ENCODE measurements at regions not wholly inside any gene's neighbourhood (a gene's known extent, or its start where the extent isn't known, plus 50 kb on each side); places are given as distances from the start of the nearest gene placed in this dataset.

DNA sequence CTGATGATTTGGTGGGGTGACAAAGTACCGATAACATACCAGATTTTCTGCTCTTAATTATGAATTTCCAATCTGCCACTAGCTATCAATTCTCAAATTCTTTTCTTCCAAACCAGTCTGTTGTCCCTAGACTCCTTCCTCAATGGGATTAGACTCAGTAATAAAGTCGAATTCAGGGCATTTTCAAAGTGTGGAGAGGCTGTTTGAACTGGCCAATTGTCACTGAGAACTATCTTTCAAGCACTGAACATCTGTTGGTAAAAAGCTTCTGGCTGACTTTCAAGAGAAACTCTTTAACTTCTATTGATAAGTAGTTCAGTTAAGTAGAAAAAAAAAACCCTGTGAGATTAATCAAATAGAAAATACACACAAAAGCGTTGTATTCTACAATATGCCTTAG lies 108.9 kb downstream of the SAMD9 start:
- Histone ChIP-seq H3K79me2 (replicated peaks; ENCODE audit: insufficient read depth, low read length) (no peaks in the 10 kb centered on the region), H3F3A (ENCODE audit: insufficient read depth, low read length, poor library complexity, severe bottlenecking) (no peaks in the 10 kb centered on the region), H3K27ac (ENCODE audit: low read length) (no peak overlapping the region), H3K36me3 (ENCODE audit: insufficient read depth, low read length) (no peaks in the 10 kb centered on the region), H3K9me3 (ENCODE audit: low read length) (no peaks in the 10 kb centered on the region), H3K4me2 (ENCODE audit: low read length) (no peak overlapping the region), H4K20me1 (ENCODE audit: insufficient read depth) (no peaks in the 10 kb centered on the region), H3K27me3 (ENCODE audit: insufficient read depth, low read depth, low read length) (no peaks in the 10 kb centered on the region), H3K9me2 (ENCODE audit: insufficient read depth, low read length) (no peaks in the 10 kb centered on the region), H3K9ac (ENCODE audit: low read length) (no peak overlapping the region), H2AFZ (ENCODE audit: low read depth, low read length) (no peak overlapping the region), H3K4me3 (ENCODE audit: low read length) (no peak overlapping the region)
- TF ChIP-seq, protein P1, sequence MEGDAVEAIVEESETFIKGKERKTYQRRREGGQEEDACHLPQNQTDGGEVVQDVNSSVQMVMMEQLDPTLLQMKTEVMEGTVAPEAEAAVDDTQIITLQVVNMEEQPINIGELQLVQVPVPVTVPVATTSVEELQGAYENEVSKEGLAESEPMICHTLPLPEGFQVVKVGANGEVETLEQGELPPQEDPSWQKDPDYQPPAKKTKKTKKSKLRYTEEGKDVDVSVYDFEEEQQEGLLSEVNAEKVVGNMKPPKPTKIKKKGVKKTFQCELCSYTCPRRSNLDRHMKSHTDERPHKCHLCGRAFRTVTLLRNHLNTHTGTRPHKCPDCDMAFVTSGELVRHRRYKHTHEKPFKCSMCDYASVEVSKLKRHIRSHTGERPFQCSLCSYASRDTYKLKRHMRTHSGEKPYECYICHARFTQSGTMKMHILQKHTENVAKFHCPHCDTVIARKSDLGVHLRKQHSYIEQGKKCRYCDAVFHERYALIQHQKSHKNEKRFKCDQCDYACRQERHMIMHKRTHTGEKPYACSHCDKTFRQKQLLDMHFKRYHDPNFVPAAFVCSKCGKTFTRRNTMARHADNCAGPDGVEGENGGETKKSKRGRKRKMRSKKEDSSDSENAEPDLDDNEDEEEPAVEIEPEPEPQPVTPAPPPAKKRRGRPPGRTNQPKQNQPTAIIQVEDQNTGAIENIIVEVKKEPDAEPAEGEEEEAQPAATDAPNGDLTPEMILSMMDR (IDR thresholded peaks at IDR 0.05; ENCODE audit: poor library complexity, severe bottlenecking) = no peak
- no peak for TF ChIP-seq POLR2AphosphoS5 (IDR thresholded peaks at IDR 0.05)
- no peak for TF ChIP-seq EZH2 (IDR thresholded peaks at IDR 0.05; ENCODE audit: borderline replicate concordance, insufficient read depth, low read length, poor library complexity, severe bottlenecking)
- no peak for TF ChIP-seq MXI1 (conservative IDR thresholded peaks at IDR 0.05; ENCODE audit: poor library complexity, severe bottlenecking)
- no peak for TF ChIP-seq SMC3 (conservative IDR thresholded peaks at IDR 0.05; ENCODE audit: poor library complexity)
- TF ChIP-seq, protein P2, sequence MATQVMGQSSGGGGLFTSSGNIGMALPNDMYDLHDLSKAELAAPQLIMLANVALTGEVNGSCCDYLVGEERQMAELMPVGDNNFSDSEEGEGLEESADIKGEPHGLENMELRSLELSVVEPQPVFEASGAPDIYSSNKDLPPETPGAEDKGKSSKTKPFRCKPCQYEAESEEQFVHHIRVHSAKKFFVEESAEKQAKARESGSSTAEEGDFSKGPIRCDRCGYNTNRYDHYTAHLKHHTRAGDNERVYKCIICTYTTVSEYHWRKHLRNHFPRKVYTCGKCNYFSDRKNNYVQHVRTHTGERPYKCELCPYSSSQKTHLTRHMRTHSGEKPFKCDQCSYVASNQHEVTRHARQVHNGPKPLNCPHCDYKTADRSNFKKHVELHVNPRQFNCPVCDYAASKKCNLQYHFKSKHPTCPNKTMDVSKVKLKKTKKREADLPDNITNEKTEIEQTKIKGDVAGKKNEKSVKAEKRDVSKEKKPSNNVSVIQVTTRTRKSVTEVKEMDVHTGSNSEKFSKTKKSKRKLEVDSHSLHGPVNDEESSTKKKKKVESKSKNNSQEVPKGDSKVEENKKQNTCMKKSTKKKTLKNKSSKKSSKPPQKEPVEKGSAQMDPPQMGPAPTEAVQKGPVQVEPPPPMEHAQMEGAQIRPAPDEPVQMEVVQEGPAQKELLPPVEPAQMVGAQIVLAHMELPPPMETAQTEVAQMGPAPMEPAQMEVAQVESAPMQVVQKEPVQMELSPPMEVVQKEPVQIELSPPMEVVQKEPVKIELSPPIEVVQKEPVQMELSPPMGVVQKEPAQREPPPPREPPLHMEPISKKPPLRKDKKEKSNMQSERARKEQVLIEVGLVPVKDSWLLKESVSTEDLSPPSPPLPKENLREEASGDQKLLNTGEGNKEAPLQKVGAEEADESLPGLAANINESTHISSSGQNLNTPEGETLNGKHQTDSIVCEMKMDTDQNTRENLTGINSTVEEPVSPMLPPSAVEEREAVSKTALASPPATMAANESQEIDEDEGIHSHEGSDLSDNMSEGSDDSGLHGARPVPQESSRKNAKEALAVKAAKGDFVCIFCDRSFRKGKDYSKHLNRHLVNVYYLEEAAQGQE (IDR thresholded peaks at IDR 0.05; ENCODE audit: borderline replicate concordance) = no peak
- no peak for TF ChIP-seq RAD21 (conservative IDR thresholded peaks at IDR 0.05)
- no peak for TF ChIP-seq EP300 (conservative IDR thresholded peaks at IDR 0.05; ENCODE audit: poor library complexity, severe bottlenecking)
- TF ChIP-seq TAF1 (IDR thresholded peaks at IDR 0.05; ENCODE audit: low read depth) = no peak

DNA sequence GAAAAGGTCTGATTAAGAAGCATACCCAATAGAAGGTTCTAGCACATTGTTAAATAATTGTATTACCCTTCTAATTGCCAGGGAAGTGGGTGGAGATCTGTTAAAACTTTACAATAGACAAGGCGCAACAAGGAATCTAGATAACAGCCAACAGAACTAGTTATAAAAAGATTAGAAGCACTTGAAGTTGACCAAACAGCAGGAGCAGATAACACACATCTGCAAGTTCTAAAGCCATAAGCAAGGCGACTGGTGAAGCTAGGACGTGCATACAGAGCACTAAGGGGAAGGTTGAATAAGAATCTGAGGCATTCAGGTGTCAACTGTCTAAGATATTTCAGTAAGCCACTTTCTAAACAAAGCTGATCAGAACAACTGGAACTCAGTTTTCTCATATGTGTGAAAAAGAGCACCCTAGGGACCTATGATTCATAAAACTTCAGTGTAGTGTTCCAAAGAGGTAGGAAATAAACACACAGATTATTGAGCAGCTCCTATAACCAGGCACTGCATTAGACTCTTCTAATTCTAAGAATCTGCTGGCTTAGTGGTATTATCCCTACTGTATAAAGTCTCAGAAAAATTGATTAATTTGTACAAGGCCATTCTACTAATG lies 111.2 kb downstream of the SAMD9 start:
- Histone ChIP-seq H3K36me3 (ENCODE audit: insufficient read depth, low read length) (no peaks in the 10 kb centered on the region), H2AFZ (ENCODE audit: low read depth, low read length) (no peak overlapping the region), H3K9me2 (ENCODE audit: insufficient read depth, low read length) (no peaks in the 10 kb centered on the region), H3K27ac (ENCODE audit: low read length) (no peak overlapping the region), H3K79me2 (replicated peaks; ENCODE audit: insufficient read depth, low read length) (no peaks in the 10 kb centered on the region), H4K20me1 (ENCODE audit: insufficient read depth) (no peaks in the 10 kb centered on the region), H3K4me3 (ENCODE audit: low read length) (no peak overlapping the region), H3K4me2 (ENCODE audit: low read length) (no peak overlapping the region), H3K27me3 (ENCODE audit: insufficient read depth, low read depth, low read length) (no peaks in the 10 kb centered on the region), H3F3A (ENCODE audit: insufficient read depth, low read length, poor library complexity, severe bottlenecking) (no peaks in the 10 kb centered on the region), H3K9me3 (ENCODE audit: low read length) (no peaks in the 10 kb centered on the region), H3K9ac (ENCODE audit: low read length) (no peak overlapping the region)
- TF ChIP-seq EZH2 (IDR thresholded peaks at IDR 0.05; ENCODE audit: borderline replicate concordance, insufficient read depth, low read length, poor library complexity, severe bottlenecking) = no peak
- TF ChIP-seq, protein P1 (IDR thresholded peaks at IDR 0.05; ENCODE audit: poor library complexity, severe bottlenecking) = no peak
- no peak for TF ChIP-seq POLR2AphosphoS5 (IDR thresholded peaks at IDR 0.05)
- TF ChIP-seq EP300 (conservative IDR thresholded peaks at IDR 0.05; ENCODE audit: poor library complexity, severe bottlenecking) = no peak
- no peak for TF ChIP-seq RAD21 (conservative IDR thresholded peaks at IDR 0.05)
- TF ChIP-seq, protein P2 (IDR thresholded peaks at IDR 0.05; ENCODE audit: borderline replicate concordance) = no peak
- TF ChIP-seq MXI1 (conservative IDR thresholded peaks at IDR 0.05; ENCODE audit: poor library complexity, severe bottlenecking) = no peak
- TF ChIP-seq TAF1 (IDR thresholded peaks at IDR 0.05; ENCODE audit: low read depth) = no peak
- TF ChIP-seq SMC3 (conservative IDR thresholded peaks at IDR 0.05; ENCODE audit: poor library complexity) = no peak

All from neural cell (in vitro differentiated cells).